DMS 273 (cell line): ENCODE measurements at regions not wholly inside any gene's neighbourhood (a gene's known extent, or its start where the extent isn't known, plus 50 kb on each side); places are given as distances from the start of the nearest gene placed in this dataset.
"Not testable (repeated sequence)": the region's sequence is repeated elsewhere in the genome, so short reads cannot be mapped to it uniquely, and the experiment has no call there.

Experiments
- DNase-seq: peaks from one replicate; lab custom pipeline; 2025; ENCODE audit not compliant: unreplicated experiment; lab: John Stamatoyannopoulos, UW

- peak; percentile 3 for DNase-seq
These were observed 628.8 kb upstream of the MAN1A1 start for GRCh38 chr6:119978274-119978889.

DNA sequence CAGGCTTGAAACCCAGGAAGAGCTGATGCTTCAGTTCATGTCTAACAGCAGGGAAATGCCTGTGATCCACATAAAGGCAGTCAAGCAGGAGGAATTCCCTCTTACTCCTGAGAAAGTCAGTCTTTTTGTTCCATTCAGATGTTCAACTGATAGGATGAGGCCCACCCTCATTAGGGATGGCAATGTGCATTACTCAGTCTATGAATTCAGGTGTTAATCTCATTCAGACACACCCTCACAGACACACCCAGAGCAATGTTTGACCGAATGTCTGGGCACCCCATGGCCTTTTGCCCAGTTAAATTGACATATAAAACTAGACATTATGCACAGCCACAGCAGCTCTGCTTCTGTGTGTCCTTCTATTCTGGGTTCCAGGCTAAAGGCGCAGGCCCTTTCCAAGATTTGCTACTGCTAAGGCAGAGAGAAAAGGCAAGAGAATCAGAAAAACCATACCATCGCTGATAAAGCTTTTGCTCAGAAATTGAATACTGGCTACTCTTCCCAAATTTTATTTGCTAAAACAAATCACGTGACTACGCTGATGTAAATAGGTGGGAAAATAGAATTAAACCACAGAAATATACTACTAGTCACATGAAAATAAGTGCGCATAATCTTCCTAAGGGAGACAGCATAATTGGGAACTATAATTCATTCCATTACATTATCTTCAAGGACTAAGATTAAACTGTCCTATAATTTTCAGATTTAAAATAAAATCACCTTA lies 625.0 kb upstream of the MAN1A1 start:
- DNase-seq, result no peak

- DNase-seq, result peak; percentile 52
These were observed 616.9 kb upstream of the MAN1A1 start for GRCh38 chr6:119966484-119966883.

DNA sequence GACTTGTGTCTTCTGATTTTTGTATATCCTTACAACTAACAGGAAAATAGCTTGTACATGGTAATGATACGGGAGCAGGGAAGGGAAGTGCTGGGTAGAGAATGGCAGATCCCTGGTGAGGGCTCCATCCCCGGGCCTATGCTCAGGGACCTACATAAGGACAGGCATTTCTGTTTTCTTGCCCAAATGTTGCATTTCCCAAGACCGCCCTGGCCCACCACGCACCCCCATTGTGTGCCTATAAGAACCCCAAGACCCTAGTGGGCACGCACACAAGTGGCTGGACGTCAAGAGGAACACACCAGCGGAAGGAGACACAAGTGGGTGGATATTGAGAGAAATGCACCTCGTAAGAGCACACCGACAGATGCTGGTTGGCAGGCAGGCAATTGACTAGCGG lies 616.3 kb upstream of the MAN1A1 start:
- no peak for DNase-seq

DNA sequence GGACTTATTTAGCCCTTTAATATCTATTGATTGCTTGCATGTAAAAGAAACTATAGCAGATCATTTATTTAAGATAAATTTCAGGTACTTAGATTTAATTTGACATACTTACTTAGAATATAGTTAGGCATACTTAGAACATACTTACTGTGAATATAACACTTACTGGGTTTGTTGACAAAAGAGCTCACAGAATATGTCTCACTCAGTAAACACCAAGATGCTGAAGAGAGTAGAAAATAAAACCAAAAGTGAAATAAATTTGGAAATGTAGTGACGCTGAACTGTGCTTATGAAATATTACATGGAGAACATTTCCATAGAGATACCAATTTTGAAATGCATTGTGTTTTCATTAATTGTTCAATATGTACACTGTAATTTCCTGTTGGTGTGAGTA lies 615.4 kb upstream of the MAN1A1 start:
- DNase-seq, result no peak

DNA sequence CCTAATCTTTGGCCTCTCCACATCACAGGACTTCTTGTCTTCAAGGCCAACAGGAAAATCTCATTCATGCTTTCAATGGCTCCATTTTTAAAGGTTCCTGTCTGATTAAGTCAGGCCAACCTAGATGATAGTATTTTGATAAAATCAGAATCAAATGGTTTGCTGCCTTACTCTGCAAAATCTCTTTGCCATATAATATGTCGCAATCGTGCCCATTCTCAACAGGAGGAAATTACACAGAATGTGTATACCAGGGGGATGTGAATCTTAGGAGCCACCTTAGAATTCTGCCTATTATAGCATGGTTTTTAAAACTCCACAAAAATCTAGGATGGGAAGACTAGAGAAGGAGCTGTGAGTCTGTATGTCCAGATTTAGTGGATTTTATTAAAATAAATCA lies 612.9 kb upstream of the MAN1A1 start:
- DNase-seq, result no peak

GRCh38 chr6:119961450-119961849 lies 611.9 kb upstream of the MAN1A1 start:
- DNase-seq, result no peak

DNA sequence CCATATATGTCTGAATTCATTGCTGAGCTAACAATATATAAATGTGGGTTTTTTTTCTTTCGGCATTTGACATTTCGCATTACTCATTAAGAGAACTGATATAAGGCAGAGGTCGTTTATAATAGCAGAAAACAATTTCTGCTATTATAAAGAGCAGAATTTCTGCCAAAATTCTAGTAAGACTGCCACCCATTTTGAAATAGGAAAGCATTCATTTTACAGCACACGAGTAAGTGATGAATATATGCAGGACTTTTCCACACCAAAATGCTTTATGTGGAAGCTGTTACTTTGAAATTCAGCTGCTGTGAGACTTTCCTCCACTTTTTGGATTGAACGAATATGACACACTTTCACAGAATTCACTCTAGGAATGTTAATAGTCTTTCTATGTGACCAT lies 610.9 kb upstream of the MAN1A1 start:
- DNase-seq, result no peak

DNA sequence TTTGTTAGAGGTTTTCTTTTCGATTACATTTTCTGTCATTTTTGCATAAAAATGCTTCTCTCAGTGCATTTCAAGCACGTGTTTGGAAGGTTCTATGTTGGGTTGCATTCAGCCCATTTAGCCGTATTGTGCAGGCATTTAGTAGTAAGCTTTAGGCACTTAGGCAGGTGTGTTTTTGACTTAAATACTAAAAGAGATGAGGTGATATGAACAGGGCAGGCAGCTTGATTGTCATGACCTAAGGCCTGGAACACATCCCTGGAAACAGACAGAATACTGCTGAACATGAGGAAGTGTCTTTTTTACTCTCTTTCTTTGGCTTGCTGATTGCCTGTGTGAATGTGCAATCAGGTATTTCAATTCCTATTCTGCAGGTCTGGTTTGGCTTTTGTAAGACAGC lies 610.5 kb upstream of the MAN1A1 start:
- no peak for DNase-seq

GRCh38 chr6:119957195-119957594 lies 607.6 kb upstream of the MAN1A1 start:
- no peak for DNase-seq

DNA sequence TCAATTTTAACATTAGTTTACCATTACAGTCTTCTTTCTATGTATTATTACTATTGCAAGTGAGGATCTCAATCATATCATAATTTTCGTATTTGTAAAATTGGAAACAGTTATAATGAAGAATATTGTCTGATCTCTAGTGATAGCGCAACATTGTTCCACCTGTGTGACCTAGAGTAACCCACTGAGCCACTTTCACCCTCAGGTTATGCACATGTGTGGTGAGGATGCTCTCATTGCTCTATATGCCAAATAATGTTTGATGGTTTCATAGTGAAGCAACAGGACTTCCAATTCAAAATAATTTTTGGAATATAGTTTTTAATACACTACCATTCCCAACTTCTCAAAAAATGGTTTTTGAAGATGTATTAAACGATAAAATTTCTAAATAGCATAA lies 603.1 kb upstream of the MAN1A1 start:
- DNase-seq, result no peak

DNA sequence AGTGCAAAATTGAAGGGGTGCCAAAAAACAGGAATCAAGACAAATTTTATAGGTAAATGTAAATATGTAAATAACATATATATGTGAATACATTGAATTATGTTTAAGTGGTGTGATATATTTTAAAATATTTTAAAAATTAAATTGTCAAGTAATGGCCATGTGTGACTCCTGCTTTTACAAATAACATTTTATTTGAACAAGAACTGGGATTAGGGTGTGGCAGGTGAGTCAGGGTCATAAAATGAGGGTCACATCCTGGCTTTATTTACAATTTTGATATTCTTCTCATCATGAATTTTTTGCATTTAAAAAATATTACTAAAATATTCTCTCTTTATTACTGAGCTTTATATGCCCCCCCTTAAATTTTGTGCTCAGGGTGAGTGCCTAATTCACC lies 601.1 kb upstream of the MAN1A1 start:
- DNase-seq, result no peak

GRCh38 chr6:119942078-119942752 lies 592.7 kb upstream of the MAN1A1 start:
- DNase-seq, result no peak

- DNase-seq, result no peak
These were observed 589.2 kb upstream of the MAN1A1 start for GRCh38 chr6:119938752-119939151.

GRCh38 chr6:119934816-119935215 lies 585.3 kb upstream of the MAN1A1 start:
- no peak for DNase-seq

DNA sequence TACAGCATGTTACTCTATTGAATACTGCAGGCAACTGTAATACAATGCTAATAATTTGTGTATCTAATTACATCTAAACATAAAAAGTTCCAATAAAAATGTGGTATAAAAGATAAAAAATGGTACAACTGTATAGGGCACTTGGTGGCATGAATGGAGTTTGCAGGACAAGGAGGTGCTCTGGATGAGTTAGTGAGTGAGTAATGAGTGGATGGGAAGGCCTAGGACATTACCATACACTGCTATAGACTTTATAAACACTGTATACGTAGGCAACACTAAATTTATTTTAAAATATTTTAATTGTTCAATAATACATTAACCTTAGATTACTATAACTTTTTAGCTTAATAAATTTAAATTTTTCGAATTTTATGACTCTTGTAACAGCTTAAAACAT lies 579.6 kb upstream of the MAN1A1 start:
- DNase-seq, result no peak

DNA sequence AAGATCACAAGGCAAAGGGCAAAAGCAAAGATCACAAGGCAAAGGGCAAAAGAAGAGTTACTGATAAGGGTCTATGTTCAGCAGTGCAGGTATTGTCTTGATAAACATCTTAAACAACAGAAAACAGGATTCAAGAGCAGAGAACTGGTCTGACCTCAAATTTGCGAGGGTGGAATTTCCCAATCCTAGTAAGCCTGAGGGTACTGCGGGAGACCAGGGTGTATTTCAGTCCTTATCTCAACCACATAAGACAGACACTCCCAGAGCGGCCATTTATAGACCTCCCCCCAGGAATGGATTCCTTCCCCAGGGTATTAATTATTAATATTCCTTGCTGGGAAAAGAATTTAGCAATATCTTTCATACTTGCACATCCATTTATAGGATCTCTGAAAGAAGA lies 575.3 kb upstream of the MAN1A1 start:
- not testable (repeated sequence) for DNase-seq

DNA sequence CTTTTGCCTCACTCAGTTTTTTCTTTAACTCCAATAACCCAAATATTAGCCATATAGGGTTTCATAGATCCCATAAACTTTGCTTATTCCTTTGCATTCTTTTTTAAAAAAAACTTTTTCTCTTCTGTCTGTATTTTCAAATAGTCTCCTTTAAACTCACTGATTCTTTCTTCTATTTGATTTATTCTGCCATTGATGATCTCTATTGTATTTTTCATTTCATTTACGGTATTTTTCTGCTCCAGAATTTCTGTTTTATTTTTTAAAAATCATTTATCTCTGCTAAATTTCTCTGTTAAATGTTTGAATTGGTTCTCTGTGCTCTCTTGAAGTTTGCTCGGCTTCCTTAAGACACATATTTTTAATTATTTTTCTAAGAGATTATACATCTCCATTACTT lies 573.3 kb upstream of the MAN1A1 start:
- DNase-seq, result no peak

DNA sequence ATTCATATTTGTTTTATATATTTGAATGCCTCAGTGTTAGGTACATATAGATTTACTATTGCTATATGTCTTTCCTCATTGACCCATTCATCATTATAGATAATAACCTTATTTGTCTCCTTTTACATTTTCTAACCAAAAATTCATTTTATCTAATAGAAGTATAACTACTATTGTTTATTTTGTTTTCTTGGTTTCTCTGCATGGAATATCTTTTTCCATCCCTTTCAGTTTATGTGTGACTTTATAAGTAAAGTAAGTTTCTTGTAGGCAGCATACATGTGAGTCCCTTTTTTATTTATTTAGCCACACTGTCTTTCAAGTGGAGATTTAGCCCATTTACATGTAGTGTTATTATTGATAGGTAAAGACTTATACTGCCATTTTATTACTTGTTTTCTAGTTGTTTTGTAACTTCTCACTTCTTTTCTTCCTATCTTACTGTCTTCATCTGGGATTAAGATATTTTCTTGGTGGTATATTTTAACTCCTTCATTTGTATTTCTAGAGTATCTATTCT lies 572.0 kb upstream of the MAN1A1 start:
- DNase-seq, result no peak

GRCh38 chr6:119917186-119917585 lies 567.6 kb upstream of the MAN1A1 start:
- no peak for DNase-seq

GRCh38 chr6:119915971-119916370 lies 566.4 kb upstream of the MAN1A1 start:
- no peak for DNase-seq

DNA sequence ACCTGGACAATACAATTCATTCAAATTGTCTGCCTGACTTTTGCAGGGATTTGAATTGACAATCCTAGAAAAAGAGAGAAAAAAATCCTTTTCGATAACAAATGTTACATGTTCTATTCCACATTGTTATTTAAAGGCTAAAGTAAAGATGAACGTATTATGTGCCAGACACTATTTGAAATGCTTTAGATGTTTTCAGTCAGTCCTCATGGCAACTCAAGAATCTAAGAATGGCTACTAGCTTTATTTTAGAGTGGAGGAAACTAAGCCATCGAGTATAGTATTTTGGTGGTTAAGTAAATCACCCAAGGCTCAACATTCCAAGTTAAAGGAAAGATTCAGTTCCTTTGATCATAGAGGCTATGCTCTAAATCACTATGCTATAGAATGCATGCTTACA lies 558.6 kb upstream of the MAN1A1 start:
- DNase-seq, result no peak
